Nucleus accumbens (tissue), 56 donors: ENCODE measurements at regions not wholly inside any gene's neighbourhood (a gene's known extent, or its start where the extent isn't known, plus 50 kb on each side); places are given as distances from the start of the nearest gene placed in this dataset.

Experiments
- DNase-seq, 56 donors: peaks; one replicate each; lab custom pipeline; 2025; lab: John Stamatoyannopoulos, UW

DNA sequence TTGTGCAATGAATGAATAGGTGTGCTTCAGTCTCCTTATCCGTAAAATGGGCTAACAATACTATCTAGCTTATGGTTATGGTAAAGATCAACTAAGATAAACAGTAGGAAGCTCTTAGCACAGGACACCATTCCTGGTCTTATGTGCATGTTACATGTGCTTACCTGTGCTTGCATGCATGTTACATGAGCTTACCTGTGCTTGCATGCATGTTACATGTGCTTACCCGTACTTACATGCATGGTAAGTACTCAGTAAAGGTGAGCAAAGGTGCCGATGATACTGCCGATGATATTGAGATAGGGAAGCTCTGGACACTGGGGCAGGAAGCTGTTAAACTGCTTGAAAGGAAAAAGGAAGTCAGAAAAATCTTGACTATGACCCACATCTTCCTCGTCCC lies 211.0 kb upstream of the USP24 start:
- DNase-seq = no peak

GRCh38 chr1:55425310-55425930 lies 210.3 kb upstream of the USP24 start:
- DNase-seq = no peak

- DNase-seq = no peak
Measured at GRCh38 chr1:55423376-55423775, 208.2 kb upstream of the USP24 start.

- no peak for DNase-seq
Measured at GRCh38 chr1:55420929-55421716, 206.0 kb upstream of the USP24 start.

- no peak for DNase-seq
Measured at GRCh38 chr1:55420026-55420425, 204.9 kb upstream of the USP24 start.

DNA sequence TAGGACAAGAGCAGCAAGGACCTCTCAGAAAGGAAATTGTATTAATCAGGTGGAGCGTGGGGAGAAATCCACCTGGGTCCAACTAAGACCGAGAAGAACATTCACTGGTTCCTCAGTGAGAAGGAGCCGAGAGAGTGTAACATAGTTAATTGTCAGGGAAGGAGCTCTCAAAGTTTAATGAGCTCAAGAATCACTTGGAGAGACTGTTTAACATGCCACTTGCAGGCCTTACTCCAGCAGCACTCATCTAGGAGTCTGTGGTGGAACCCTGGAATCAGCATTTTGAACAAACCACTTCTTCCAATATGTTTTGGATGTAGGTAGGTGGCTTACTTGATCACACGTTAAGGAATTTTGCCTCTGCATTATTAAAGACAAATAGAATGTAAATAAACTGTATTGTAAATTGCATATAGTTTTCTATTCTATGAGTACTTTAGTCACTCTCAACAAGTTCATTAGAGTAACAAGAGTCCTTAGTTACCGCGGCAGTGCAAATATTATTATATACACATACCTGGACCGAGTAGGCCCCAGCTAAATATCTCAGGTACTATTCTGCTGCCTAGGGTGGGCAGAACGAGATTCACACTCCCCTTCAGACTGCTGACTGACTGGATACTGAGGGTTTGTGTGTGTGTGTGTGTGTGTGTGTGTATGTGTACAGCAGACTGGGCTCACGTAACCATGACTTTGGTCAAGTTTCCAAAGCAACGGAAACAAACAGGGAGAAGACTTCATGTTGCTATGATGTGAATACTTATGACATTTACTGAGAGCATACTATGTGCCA lies 203.2 kb upstream of the USP24 start:
- no peak for DNase-seq

DNA sequence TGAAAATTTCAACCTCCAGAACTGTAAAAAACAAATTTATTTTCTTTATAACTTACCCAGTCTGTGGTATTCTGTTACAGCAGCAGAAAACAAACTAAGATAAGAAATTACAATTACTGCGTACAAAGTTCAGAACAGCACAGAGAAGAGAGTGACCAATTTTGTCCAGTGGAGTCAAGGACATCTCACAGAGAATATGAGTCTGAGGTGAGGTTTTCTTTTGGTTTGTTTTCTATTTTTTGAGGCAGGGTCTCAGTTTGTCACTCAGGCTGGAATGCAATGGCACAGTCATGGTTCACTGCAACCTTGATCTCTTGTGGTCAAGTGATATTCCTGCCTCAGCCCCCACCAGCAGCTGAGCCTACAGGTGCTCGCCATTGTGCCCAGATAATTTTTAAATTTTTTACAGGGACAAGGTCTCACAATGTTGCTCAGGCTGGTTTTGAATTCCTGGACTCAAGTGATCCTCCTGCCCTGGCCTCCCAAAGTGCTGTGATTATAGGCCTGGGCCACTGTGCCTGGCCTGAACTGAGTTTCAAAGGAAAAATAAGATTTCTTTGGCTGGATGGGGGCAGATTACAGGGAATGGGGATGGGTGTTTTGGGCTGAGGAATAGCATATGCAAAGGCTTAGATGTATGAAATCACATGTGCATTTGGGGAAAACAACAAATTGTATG lies 201.1 kb upstream of the USP24 start:
- DNase-seq = no peak

- no peak for DNase-seq
Measured at GRCh38 chr1:55413286-55413685, 198.1 kb upstream of the USP24 start.

- DNase-seq = no peak
Measured at GRCh38 chr1:55412060-55412459, 196.9 kb upstream of the USP24 start.

DNA sequence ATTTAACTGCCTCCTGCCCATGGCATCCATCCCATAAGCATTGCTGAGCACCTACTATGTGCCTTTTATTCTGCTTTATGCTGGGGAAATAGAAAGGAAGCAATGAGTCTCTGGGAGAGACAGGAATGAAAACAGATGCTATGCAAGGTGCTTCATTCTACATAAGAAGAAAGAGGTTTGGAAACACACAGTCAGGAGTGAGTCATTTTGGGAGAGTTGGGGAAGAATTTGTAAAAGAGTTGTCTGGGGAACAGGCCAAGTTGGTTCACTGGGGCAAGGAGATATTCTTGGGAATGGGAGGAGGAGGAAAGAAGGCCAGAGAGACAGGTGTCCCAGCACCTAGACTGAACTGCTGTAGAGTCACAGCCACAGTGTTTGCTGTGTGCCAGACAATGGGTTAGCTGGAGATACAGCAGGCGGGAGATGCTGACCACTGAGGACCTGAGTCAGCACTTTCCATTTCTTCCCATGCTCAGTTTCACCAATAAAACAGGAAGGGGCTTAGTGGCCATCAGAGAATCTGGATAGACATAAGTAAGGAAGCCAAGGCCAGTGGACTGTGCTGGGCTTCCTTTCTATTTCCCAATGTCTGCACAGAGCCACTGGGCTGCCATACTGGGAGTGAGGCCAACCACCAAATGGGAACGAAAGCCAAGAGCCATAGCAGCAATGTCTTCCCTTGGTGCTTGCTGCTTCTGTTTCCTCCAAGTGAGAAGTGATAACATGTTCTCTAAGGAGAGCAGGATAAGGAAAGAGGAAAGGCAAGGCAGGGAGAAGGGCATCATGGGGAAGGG lies 187.7 kb upstream of the USP24 start:
- no peak for DNase-seq

DNA sequence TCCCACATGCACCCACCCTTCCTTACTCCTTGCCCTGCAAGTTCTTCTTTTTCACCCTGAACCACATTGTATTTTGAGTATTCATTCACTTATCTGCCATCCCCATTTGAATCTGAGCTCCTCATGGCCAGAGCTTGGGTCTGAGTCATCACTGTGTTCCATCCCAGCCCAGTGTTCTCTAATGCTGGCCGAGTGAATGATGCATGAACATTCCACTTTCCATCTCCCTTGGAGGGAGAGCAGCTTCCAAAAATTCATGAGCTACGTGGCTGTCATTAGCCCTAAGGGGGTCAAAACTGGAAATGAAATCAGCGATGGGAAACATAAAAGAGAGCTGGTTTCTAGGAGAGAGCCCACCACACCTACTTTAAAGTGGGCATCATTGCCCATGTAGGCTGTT lies 187.0 kb upstream of the USP24 start:
- DNase-seq = no peak

- DNase-seq = no peak
Measured at GRCh38 chr1:55400508-55400907, 185.3 kb upstream of the USP24 start.

- no peak for DNase-seq
Measured at GRCh38 chr1:55399346-55399745, 184.2 kb upstream of the USP24 start.

DNA sequence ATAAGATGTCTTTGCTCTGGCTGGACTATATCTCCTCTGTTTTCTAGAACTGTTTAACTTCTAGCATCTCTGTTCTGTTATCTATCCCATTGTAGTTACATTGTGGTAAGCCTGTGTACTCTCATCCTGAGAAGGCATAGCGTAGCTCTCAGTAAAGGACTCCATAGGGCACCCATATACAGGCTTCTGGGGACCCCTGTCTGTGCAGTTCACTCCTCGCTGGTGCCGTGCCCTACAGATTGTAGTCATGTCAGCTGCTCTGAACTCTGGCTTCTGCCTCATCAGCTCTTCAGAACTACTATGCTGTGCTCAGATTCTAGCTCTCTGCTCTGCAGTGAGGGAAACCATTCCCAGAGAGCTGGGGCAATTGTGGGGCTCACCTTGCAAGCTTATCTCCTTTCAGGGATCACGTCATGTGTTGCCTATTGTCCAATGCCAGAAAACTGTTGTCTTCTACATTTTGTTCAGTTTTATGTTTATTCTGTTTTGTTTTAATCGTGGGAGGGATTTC lies 181.3 kb upstream of the USP24 start:
- no peak for DNase-seq

- DNase-seq = no peak
Measured at GRCh38 chr1:55388960-55389359, 173.8 kb upstream of the USP24 start.

GRCh38 chr1:55387145-55387544 lies 172.0 kb upstream of the USP24 start:
- DNase-seq = no peak

GRCh38 chr1:55386456-55386855 lies 171.3 kb upstream of the USP24 start:
- no peak for DNase-seq

DNA sequence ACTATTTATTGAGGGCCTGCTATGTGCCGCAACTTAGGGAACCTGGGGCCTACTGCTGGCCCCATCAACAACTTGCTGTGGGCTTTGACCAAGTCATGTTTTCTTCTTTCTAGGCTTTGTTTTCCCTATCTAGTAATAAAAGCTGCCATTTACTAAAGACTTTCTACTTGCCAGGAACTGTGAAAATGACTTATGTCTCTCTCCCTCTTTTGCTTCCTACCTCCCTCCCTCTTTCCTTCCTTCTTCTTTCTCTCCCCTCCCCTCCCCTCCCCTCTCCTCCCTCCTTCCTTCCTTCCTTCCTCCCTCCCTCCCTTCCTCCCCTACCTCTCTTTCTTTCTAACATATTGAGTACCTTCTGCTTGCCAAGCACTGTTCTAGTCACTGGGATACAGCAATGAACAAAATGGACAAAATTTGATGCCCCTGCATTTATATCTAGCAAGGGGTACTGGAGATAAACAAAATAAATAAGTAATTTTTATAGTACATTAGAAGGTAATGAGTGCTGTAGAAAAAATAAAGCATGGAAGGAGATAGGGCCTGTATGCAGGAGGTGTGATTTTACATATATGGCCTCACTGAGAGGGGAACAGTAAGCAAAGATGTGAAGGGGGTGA lies 170.3 kb upstream of the USP24 start:
- DNase-seq = no peak

DNA sequence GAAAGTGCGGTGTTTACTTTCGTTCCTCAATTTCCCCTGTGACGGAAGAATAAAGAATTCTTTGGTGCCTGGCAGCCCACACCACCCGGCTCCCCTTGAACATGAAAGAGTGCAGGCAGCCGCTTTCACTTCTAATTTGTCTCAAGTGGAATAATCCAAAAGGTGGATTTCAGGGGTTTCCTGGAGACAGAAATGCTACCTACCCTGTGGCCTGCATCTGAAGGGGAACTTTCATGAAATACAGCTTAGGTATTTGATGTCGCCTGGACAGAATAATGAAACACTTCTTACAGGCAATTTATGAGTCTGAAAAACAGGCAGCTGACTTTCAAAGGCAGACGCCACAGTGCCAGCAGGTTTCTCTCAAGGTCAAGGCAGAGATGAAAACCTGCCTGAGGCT lies 169.5 kb upstream of the USP24 start:
- DNase-seq = no peak
